Stimulated activated effector memory CD8-positive, alpha-beta T cell treated with anti-CD3 and anti-CD28 coated beads, Interleukin-12 subunit alpha, Interleukin-12 subunit beta, amount 100 ng/mL, for 72 hours (primary cell): ENCODE measurements at regions not wholly inside any gene's neighbourhood (a gene's known extent, or its start where the extent isn't known, plus 50 kb on each side); places are given as distances from the start of the nearest gene placed in this dataset.

Experiments
- ATAC-seq: fragments of 150-1000 bp; cut with Tn5 transposase; 2 replicates; pipeline ENCODE4 v1.10.0; 2021
- DNase-seq, 2 donors: peaks; one replicate each; pipeline ENCODE4 v3.0.0; 2021 to 2022; ENCODE audit warnings: low spot score in 2 of 2
- H3K27ac Mint-ChIP-seq: one replicate; pipeline ENCODE4 v1.8.0; 2022; ENCODE audit warnings: mild to moderate bottlenecking, mixed read lengths
- H3K36me3 Mint-ChIP-seq: one replicate; pipeline ENCODE4 v1.8.0; 2022; ENCODE audit warnings: mild to moderate bottlenecking, mixed read lengths
- H3K4me1 Mint-ChIP-seq: one replicate; pipeline ENCODE4 v1.8.0; 2022; ENCODE audit warnings: mixed read lengths
- H3K4me3 Mint-ChIP-seq: one replicate; pipeline ENCODE4 v1.8.0; 2022; ENCODE audit warnings: mild to moderate bottlenecking, mixed read lengths
- H3K9me3 Mint-ChIP-seq: one replicate; pipeline ENCODE4 v1.8.0; 2022; ENCODE audit warnings: mixed read lengths

DNA sequence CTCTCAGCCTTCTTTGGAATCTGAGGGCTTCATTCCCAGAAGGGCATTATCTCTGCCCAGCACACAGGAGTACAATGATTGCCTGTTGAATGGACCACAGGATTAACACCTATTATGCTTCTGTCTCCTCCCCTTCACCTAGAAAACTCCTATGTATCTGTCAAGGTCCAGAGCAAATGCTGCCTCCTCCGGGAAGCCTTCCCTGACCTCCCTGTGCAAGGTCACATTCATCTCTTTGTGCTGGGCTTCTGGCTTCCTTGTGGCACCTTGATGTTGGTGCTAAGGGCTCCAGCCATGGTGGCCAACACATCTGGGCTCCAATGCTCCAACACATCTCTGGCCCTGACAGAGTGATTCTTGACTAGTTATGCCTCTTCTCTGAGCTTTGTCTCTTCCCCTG is 49.9 kb upstream of the ATP2B2 start:
- H3K27ac Mint-ChIP-seq = no peak overlapping the region
- no peak overlapping the region for H3K4me3 Mint-ChIP-seq
- ATAC-seq = no peak

DNA sequence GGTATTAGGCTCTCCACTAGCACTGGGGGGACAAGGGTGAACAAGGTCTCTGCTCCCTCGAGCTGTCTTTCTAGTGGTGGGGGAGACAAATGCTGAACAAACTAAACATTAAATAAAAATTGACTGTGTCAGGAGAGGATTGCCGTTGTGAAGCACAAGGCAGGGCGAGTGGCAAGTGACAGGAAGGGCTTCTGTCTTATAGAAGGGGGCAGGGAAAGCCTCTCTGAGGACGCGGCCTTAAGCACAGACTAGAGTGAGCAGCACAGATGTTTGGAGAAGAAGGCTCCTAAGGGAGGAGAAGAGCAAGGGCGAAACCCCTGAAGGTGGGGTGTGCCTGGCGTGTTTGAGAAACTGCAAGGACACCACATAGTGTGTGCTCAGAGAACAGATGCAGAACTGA is 50.9 kb upstream of the ATP2B2 start:
- no peak for DNase-seq
- Mint-ChIP-seq H3K4me1 (peaks cover 40% of the 10 kb centered on the region), H3K9me3 (no peaks in the 10 kb centered on the region), H3K36me3 (no peaks in the 10 kb centered on the region), H3K27ac (no peak overlapping the region), H3K4me3 (no peak overlapping the region)
- no peak for ATAC-seq

More for the DNA sequence above, 49.9 kb upstream of the ATP2B2 start:
- no peaks in the 10 kb centered on the region for H3K36me3 Mint-ChIP-seq
- no peak for DNase-seq
- peaks cover 50% of the 10 kb centered on the region for H3K4me1 Mint-ChIP-seq
- H3K9me3 Mint-ChIP-seq = no peaks in the 10 kb centered on the region

DNA sequence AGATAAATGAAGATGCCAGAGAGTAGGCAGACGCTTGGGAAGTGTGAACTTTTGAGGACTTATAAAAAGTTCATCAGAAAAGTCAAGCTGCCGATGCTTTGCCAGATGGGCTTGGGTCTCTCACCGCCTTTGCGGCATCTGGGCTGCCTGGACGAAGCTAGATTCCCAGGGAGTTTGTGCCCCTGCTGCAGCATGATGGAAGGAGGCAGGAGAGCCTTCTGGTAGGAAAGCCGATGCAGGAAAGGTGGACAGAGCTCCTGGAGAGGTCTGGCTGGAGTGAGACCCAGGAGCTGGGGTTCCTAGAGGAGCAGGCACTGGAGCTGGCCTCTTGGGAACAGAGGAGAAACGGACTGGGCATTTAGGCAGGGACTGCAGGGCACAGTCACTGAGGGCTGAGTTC is 51.9 kb upstream of the ATP2B2 start:
- no peak for DNase-seq
- H3K27ac Mint-ChIP-seq = peak overlapping the region; percentile 64
- peaks cover 39% of the 10 kb centered on the region for H3K4me1 Mint-ChIP-seq
- no peak overlapping the region for H3K4me3 Mint-ChIP-seq
- no peak for ATAC-seq
- no peaks in the 10 kb centered on the region for H3K9me3 Mint-ChIP-seq
- no peaks in the 10 kb centered on the region for H3K36me3 Mint-ChIP-seq

DNA sequence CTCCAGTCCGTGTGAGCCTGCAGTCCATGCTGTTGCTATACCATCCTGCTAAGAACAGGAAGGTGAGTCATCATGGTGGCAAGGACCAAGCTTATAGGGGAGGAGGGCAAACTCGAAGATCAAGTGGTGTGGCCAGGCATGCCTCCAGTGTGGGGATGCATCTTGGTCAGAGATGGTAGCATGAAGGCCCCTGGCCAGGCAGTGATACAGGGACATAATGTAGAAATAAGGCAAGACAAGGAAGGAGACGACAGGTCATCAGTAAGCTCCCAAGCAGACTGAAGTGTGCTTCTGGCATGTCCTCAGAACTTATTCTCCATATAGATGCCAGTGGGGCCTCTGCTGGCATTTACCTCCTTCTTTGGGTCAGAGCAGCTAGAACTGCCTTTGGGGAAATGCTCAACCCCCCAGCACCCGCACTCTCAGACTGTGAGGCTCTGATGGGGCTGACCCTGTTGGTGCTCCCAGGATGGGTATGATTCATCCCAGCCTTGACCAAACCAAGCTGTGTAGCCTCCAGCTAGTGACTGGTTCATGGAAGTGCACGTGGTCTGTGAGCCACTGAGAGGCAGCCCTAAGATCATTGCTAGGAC is 52.5 kb upstream of the ATP2B2 start:
- no peak overlapping the region for H3K4me3 Mint-ChIP-seq
- DNase-seq (no peak), ATAC-seq (peak; percentile 78)
- H3K36me3 Mint-ChIP-seq = no peaks in the 10 kb centered on the region
- H3K27ac Mint-ChIP-seq = peak overlapping the region; percentile 64
- H3K4me1 Mint-ChIP-seq = peaks cover 35% of the 10 kb centered on the region
- H3K9me3 Mint-ChIP-seq = no peaks in the 10 kb centered on the region

DNA sequence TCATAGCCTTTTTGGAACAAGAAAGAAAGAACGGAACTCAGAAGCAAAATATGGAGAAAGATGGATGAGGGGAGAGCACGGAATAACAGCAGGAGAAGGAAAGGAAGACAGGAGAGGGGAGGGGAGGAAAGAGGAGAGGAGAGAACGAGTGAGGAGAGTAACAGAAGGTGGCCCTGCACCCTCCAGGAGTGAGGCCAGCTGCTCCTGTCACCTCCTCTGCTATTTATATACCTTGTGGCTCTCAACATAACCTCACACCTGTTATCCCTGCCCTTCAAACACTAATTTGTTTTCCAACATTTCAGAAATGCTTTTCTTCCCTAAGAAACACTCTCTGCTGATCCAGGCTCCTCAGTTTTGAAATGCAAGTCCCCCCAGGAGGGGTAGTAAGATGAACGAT is 53.4 kb upstream of the ATP2B2 start:
- H3K36me3 Mint-ChIP-seq = no peaks in the 10 kb centered on the region

DNA sequence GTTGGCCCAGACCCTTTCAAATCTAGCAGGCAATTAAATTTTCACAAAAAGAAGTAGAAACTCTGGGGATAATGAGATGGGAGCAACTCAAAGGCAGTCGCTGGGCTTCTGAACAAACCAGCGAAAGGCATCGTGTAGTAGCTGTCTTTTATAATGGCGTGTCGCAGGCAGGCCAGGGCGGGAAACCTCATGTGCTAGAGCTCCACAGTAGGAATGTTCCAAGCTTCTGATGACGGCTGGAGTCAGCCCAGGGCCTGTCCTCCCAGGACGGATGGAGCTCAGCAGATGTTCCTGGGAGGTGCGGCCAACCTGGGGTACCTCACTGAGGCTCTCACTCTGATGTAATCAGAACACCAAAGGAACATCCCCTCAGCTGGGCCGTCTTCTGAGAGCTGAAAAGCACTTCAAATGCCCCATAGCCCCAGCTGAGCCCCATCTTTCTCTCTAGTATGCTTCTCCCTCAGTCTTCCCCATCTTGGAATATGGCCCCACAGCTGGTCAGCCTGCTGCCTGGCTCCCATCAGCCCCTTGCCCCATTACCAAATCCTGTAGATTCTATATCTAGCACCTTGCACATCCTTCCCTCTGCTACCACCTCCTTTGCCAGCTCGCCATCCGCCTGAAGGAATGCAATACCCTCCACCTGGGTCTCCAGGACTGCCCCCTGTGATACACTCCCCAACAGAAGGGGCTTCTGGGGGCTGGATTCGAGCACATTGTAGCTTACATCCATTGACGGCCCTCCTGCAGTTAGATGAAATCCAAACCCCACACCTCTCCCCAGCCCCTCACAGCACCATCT is 54.9 kb upstream of the ATP2B2 start:
- no peaks in the 10 kb centered on the region for H3K36me3 Mint-ChIP-seq
- DNase-seq (no peak), ATAC-seq (no peak)
- H3K4me3 Mint-ChIP-seq = no peak overlapping the region
- H3K4me1 Mint-ChIP-seq = peaks cover 41% of the 10 kb centered on the region
- no peaks in the 10 kb centered on the region for H3K9me3 Mint-ChIP-seq
- H3K27ac Mint-ChIP-seq = no peak overlapping the region

More for the DNA sequence above, 53.4 kb upstream of the ATP2B2 start:
- Mint-ChIP-seq H3K9me3 (no peaks in the 10 kb centered on the region), H3K4me3 (no peak overlapping the region), H3K27ac (no peak overlapping the region), H3K4me1 (peaks cover 33% of the 10 kb centered on the region)
- ATAC-seq (no peak), DNase-seq (no peak)

DNA sequence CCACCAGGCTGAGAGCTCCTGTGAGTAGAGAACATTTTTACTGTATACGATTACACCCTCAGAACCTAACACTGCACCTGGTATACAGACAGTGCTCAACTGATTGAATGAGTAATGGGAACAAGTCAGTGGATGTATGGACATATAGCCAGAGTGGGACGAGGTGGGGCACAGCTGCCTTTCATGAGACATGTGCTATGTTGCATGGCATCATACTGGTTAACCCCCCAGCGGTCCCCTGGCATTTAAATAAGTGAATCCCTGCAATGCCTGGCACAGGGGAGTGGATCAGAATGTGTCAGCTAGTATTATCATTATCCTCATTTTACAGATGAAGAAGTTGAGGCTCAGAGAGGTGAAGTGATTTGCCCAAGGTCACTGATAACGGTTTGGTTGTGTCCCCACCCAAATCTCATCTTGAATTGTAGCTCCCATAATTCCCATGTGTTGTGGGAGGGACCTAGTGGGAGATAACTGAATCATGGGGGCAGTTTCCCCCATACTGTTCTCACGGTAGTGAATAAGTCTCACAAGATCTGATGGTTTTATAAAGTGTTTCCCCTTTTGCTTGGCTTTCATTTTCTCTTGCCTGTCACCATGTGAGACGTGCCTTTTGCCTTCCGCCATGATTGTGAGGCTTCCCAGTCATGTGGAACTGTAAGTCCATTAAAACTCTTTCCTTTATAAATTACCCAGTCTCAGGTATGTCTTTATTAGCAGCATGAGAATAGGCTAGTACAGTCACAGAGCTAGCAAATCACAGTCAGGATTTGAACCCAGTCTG is 56.0 kb upstream of the ATP2B2 start:
- Mint-ChIP-seq H3K9me3 (no peaks in the 10 kb centered on the region), H3K4me1 (peaks cover 41% of the 10 kb centered on the region), H3K4me3 (no peak overlapping the region), H3K36me3 (no peaks in the 10 kb centered on the region), H3K27ac (peak overlapping the region; percentile 4)
- ATAC-seq = no peak
- no peak for DNase-seq

DNA sequence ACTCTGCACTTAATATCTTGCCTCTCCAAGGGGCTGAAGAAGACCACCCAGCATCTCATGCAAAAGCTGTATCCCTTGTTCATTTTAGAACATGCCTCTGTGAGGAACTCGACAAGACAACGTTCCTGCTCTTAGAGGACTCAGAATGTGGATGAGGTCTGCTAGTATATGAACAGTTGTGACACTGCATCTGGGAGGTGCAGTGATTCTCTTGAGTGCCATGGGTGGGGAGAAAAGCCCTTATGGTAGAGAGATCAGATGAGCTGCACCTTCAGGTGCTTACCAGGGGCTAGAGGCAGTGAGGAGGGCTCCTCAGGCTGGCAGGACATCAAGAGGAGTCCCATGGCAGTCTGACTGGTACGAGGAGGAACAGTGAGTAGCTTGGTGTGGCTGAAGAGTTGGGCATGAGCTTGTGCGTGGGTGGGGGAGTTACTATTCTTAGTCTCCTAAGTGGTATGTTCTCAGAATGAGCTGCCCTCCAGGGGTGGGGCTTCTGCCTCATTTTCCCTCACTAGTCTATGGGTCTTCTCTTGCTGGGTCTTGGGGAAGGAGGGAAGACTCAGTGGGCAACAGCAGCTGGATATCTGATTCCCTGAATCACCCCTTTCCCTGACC is 56.7 kb upstream of the ATP2B2 start:
- peak overlapping the region; percentile 4 for H3K27ac Mint-ChIP-seq
- ATAC-seq = peak; percentile 70
- H3K4me1 Mint-ChIP-seq = peaks cover 38% of the 10 kb centered on the region
- no peaks in the 10 kb centered on the region for H3K36me3 Mint-ChIP-seq
- H3K9me3 Mint-ChIP-seq = no peaks in the 10 kb centered on the region
- no peak overlapping the region for H3K4me3 Mint-ChIP-seq
- DNase-seq = no peak

DNA sequence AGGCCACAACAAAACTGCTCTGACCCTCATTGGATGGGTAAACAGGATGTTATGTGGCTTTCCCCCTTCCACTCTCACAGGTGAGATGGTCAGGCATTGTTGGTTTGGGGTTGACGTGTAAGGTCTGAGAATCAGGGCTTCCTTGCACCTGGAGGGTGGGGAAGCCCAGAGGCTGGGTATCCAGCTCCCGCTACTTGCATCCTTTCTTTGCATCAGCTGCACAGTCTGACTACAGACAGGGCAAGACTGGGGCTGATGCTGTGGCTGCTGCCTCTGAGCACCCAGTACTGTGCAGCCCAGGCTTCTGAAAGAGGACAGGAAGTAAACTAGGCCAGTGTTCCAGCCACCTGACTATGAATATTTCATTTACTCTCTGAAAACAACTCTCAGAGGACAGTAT is 58.0 kb upstream of the ATP2B2 start:
- H3K36me3 Mint-ChIP-seq = no peaks in the 10 kb centered on the region
- peak; percentile 35 for ATAC-seq
- peaks cover 24% of the 10 kb centered on the region for H3K4me1 Mint-ChIP-seq
- no peak for DNase-seq
- H3K9me3 Mint-ChIP-seq = no peaks in the 10 kb centered on the region
- no peak overlapping the region for H3K27ac Mint-ChIP-seq
- no peak overlapping the region for H3K4me3 Mint-ChIP-seq

DNA sequence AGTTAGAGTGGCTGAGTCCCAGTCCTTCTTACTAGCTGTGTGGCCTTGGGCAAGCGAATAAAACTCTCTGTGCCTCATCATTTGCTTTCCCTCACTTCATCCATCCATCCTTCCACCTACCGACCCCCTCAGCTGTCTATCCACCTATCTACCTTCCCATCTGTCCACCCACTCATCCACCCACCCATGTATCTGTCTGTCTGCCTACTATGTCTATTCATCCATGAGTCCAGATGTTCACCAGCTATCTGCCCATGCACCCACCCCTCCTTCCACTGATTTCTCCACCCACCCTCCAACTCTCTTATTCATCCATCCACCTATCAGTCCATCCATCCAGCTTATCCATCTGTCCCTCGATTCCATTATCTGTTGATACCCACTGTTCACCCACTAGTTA is 60.4 kb upstream of the ATP2B2 start:
- Mint-ChIP-seq H3K27ac (no peak overlapping the region), H3K36me3 (no peaks in the 10 kb centered on the region), H3K9me3 (no peaks in the 10 kb centered on the region), H3K4me3 (no peak overlapping the region), H3K4me1 (peaks cover 22% of the 10 kb centered on the region)
- DNase-seq (no peak), ATAC-seq (no peak)

DNA sequence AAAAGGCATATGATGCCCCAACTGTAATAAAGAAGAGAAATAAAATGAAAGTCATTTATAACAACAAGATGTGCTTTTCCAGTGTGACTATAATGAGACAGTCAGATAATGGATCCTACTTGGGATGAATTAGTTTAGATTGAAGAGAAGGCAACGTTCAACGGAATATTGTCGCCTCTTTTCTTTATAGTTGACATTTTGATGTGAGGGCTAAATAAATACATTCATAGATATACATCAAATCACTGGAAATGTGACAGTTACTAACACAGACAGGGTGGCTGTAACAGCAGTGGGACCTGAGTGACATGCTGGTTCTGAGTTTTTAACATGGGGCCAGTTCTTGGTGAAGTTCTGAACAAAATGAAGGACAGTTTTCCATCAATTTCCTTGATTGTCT is 61.1 kb upstream of the ATP2B2 start:
- no peaks in the 10 kb centered on the region for H3K9me3 Mint-ChIP-seq

DNA sequence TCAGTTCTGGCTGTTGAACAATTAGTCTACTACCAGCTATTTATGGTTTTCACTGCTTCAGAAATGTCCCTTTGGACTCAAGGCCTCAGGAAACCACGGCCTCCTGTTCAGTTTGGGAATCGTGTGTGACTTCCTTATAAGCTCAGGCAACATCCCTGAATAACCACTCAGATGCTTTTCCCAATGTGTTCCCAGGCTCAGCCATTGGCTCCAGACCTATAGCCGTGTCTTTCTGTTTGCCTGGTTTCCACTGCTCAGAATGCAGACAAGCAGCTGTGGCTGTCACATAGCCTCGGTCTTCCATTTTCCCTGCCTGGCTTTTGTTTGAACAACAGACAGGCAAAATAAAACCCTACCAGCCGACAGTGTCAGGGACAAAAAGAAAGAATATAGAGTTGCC is 63.2 kb upstream of the ATP2B2 start:
- DNase-seq = no peak
- Mint-ChIP-seq H3K27ac (no peak overlapping the region), H3K36me3 (no peaks in the 10 kb centered on the region), H3K9me3 (no peaks in the 10 kb centered on the region), H3K4me3 (no peak overlapping the region), H3K4me1 (peaks cover 12% of the 10 kb centered on the region)
- ATAC-seq = no peak

More for the DNA sequence above, 61.1 kb upstream of the ATP2B2 start:
- no peak for ATAC-seq
- no peaks in the 10 kb centered on the region for H3K36me3 Mint-ChIP-seq
- no peak for DNase-seq
- peaks cover 22% of the 10 kb centered on the region for H3K4me1 Mint-ChIP-seq
- no peak overlapping the region for H3K4me3 Mint-ChIP-seq
- no peak overlapping the region for H3K27ac Mint-ChIP-seq

DNA sequence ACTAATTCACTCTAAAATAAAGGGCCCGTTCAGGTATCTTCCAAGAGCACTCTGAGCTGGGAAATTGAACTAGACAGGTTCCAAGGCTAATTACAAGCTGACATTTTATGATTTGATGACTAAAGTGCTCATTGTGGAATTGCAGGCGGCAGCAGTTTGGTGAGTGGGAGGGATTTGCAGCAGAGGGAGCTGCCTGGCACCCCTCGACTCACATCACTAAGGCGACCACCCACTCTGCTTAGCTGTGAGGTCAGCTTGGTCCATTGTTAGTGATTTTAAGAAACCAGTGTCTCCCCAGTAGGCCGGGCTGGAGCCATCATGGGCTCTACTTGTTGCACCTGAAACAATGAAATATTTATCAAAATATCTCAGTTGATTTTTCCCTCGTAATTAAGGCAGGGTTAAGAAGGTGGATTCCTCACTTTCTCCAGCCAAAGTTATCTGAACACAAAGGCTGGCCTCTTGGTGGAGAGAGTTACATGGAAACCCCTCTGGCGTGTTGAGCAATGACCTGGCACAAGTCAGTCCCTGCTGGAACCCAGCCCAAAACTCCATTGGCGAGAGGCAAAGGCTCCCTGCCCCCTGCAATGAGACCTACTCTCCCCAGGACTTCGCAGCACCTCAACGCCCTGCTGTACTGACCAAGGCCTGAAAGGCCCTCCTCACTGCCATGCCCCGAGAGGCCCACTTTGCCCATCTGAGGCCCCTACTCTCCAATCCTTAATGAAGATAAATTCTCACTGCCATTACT is 65.0 kb upstream of the ATP2B2 start:
- Mint-ChIP-seq H3K4me3 (no peak overlapping the region), H3K36me3 (no peaks in the 10 kb centered on the region), H3K27ac (no peak overlapping the region), H3K4me1 (peaks cover 10% of the 10 kb centered on the region), H3K9me3 (no peaks in the 10 kb centered on the region)
- DNase-seq = no peak
- no peak for ATAC-seq

DNA sequence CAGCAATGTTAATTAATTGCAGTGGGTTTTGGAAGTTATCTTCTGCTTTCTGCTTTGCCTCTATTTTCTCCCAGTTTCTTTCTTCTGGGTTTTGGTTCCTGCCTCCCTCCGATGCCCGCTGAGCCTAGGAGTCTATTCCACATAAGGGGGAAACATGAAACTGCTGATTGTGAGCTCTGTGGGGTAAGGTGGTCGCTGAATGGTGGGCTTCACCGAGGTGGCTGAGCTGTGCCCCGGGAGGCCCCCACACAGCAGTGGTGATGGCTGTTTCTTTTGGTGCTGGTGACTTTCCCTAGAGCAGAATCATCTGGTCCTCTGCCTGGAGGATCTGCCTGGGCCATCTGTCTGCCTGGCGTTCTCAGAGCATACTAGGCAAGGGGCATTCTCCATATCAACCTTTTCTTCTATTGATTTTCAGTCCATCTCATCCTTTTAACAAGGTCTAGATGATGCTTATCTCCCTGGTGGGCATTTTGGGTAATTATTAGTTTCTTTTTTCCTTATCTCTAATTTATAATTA is 68.8 kb upstream of the ATP2B2 start:
- Mint-ChIP-seq H3K4me1 (peaks cover 10% of the 10 kb centered on the region), H3K4me3 (no peak overlapping the region), H3K27ac (no peak overlapping the region), H3K36me3 (no peaks in the 10 kb centered on the region), H3K9me3 (no peaks in the 10 kb centered on the region)
- DNase-seq (no peak), ATAC-seq (no peak)
